ENCODE measurements at regions not wholly inside any gene's neighbourhood (a gene's known extent, or its start where the extent isn't known, plus 50 kb on each side); places are given as distances from the start of the nearest gene placed in this dataset.
"Not testable (repeated sequence)": the region's sequence is repeated elsewhere in the genome, so short reads cannot be mapped to it uniquely, and the experiment has no call there.

GRCh38 chr3:182514236-182514964, 278.9 kb upstream of the ATP11B start:
- no peak for DNase-seq (ENCODE audit: low read depth)

- no peak for DNase-seq (ENCODE audit: low read depth)
Measured at GRCh38 chr3:182516597-182517336, 276.5 kb upstream of the ATP11B start.

- DNase-seq (ENCODE audit: low read depth) = no peak
Measured at GRCh38 chr3:182519569-182519968, 273.7 kb upstream of the ATP11B start.

GRCh38 chr3:182521339-182521738, 272.0 kb upstream of the ATP11B start:
- no peak for DNase-seq (ENCODE audit: low read depth)

GRCh38 chr3:182523424-182523823, 269.9 kb upstream of the ATP11B start:
- not testable (repeated sequence) for DNase-seq (ENCODE audit: low read depth)

GRCh38 chr3:182523836-182524235, 269.5 kb upstream of the ATP11B start:
- no peak for DNase-seq (ENCODE audit: low read depth)

GRCh38 chr3:182524711-182525401, 268.4 kb upstream of the ATP11B start:
- DNase-seq (ENCODE audit: low read depth) = no peak

GRCh38 chr3:182525766-182526374, 267.4 kb upstream of the ATP11B start:
- no peak for DNase-seq (ENCODE audit: low read depth)

- DNase-seq (ENCODE audit: low read depth) = no peak
Measured at GRCh38 chr3:182527745-182528144, 265.6 kb upstream of the ATP11B start.

GRCh38 chr3:182530316-182530715, 263.0 kb upstream of the ATP11B start:
- no peak for DNase-seq (ENCODE audit: low read depth)

GRCh38 chr3:182533394-182533793, 259.9 kb upstream of the ATP11B start:
- no peak for DNase-seq (ENCODE audit: low read depth)

- DNase-seq (ENCODE audit: low read depth) = no peak
Measured at GRCh38 chr3:182544542-182544941, 248.8 kb upstream of the ATP11B start.

GRCh38 chr3:182562274-182562673, 231.0 kb upstream of the ATP11B start:
- no peak for DNase-seq (ENCODE audit: low read depth)

GRCh38 chr3:182565916-182566796, 227.1 kb upstream of the ATP11B start:
- DNase-seq (ENCODE audit: low read depth) = no peak

- DNase-seq (ENCODE audit: low read depth) = no peak
Measured at GRCh38 chr3:182567700-182568099, 225.6 kb upstream of the ATP11B start.

- DNase-seq (ENCODE audit: low read depth) = no peak
Measured at GRCh38 chr3:182568261-182568660, 225.0 kb upstream of the ATP11B start.

- no peak for DNase-seq (ENCODE audit: low read depth)
Measured at GRCh38 chr3:182568876-182569275, 224.4 kb upstream of the ATP11B start.

- no peak for DNase-seq (ENCODE audit: low read depth)
Measured at GRCh38 chr3:182570946-182571594, 222.2 kb upstream of the ATP11B start.

- DNase-seq (ENCODE audit: low read depth) = no peak
Measured at GRCh38 chr3:182575941-182576340, 217.4 kb upstream of the ATP11B start.

- no peak for DNase-seq (ENCODE audit: low read depth)
Measured at GRCh38 chr3:182583545-182583944, 209.8 kb upstream of the ATP11B start.

- no peak for DNase-seq (ENCODE audit: low read depth)
Measured at GRCh38 chr3:182585532-182586150, 207.7 kb upstream of the ATP11B start.

Measured in non-pigmented ciliary epithelial cell (primary cell).